ENCODE measurements at regions not wholly inside any gene's neighbourhood (a gene's known extent, or its start where the extent isn't known, plus 50 kb on each side); places are given as distances from the start of the nearest gene placed in this dataset.
"Not testable (repeated sequence)": the region's sequence is repeated elsewhere in the genome, so short reads cannot be mapped to it uniquely, and the experiment has no call there.

- Mint-ChIP-seq H3K36me3 (ENCODE audit: low read depth) (no peaks in the 10 kb centered on the region), H3K4me3 (no peak overlapping the region), H3K4me1 (no peaks in the 10 kb centered on the region), H3K27me3 (no peaks in the 10 kb centered on the region), H3K9me3 (ENCODE audit: low read depth) (peaks cover 6% of the 10 kb centered on the region), H3K27ac (no peak overlapping the region)
- POLR2A ChIA-PET: no interaction called here
- ATAC-seq (no peak), DNase-seq (no peak)
- CTCF ChIA-PET: no interaction called here
- intact Hi-C loops (cut with DNase I, micrococcal nuclease): no loop called here
These were observed 669.0 kb downstream of the RWDD3 start for GRCh38 chr1:95903060-95903459.

- Mint-ChIP-seq H3K27ac (no peak overlapping the region), H3K4me3 (no peak overlapping the region), H3K36me3 (ENCODE audit: low read depth) (no peaks in the 10 kb centered on the region), H3K4me1 (no peaks in the 10 kb centered on the region), H3K9me3 (ENCODE audit: low read depth) (peaks cover 16% of the 10 kb centered on the region), H3K27me3 (no peaks in the 10 kb centered on the region)
- POLR2A ChIA-PET: no interaction called here
- ATAC-seq (no peak), DNase-seq (no peak)
- intact Hi-C loops (cut with DNase I, micrococcal nuclease): no loop called here
- CTCF ChIA-PET: interaction anchor here (1.0 kb wide), 1 partner anchor 19 kb away, joined by 3 read pairs; no protein-coding TSS in a partner anchor
These were observed 671.9 kb downstream of the RWDD3 start for GRCh38 chr1:95905818-95906395.

- H3K27ac Mint-ChIP-seq; ATAC-seq; H3K4me1 Mint-ChIP-seq; intact Hi-C loops (cut with DNase I, micrococcal nuclease); H3K4me3 Mint-ChIP-seq; DNase-seq; H3K27me3 Mint-ChIP-seq; H3K36me3 Mint-ChIP-seq (ENCODE audit: low read depth); POLR2A ChIA-PET: not testable (repeated sequence)
- peaks cover 25% of the 10 kb centered on the region for H3K9me3 Mint-ChIP-seq (ENCODE audit: low read depth)
- CTCF ChIA-PET: interaction anchor here (0.7 kb wide), 1 partner anchor 45 kb away, joined by 3 read pairs; no protein-coding TSS in a partner anchor
These were observed 677.7 kb downstream of the RWDD3 start for GRCh38 chr1:95911739-95912138.

GRCh38 chr1:95916616-95917015, 682.6 kb downstream of the RWDD3 start:
- ChIA-PET CTCF (no interaction called here), POLR2A (no interaction called here)
- H3K4me3 Mint-ChIP-seq: no peak overlapping the region
- peaks cover 13% of the 10 kb centered on the region for H3K9me3 Mint-ChIP-seq (ENCODE audit: low read depth)
- H3K27me3 Mint-ChIP-seq: no peaks in the 10 kb centered on the region
- intact Hi-C loops (cut with DNase I, micrococcal nuclease): no loop called here
- no peaks in the 10 kb centered on the region for H3K36me3 Mint-ChIP-seq (ENCODE audit: low read depth)
- ATAC-seq (no peak), DNase-seq (no peak)
- no peaks in the 10 kb centered on the region for H3K4me1 Mint-ChIP-seq
- H3K27ac Mint-ChIP-seq: no peak overlapping the region

GRCh38 chr1:95924684-95925083, 690.7 kb downstream of the RWDD3 start:
- no peak overlapping the region for H3K4me3 Mint-ChIP-seq
- no peak overlapping the region for H3K27ac Mint-ChIP-seq
- CTCF ChIA-PET: interaction anchor here (1.0 kb wide), 1 partner anchor 19 kb away, joined by 3 read pairs; no protein-coding TSS in a partner anchor

GRCh38 chr1:95926331-95926730, 692.3 kb downstream of the RWDD3 start:
- Mint-ChIP-seq H3K4me3 (no peak overlapping the region), H3K27me3 (no peaks in the 10 kb centered on the region), H3K4me1 (no peaks in the 10 kb centered on the region), H3K27ac (no peak overlapping the region), H3K36me3 (ENCODE audit: low read depth) (no peaks in the 10 kb centered on the region), H3K9me3 (ENCODE audit: low read depth) (peaks cover 8% of the 10 kb centered on the region)
- CTCF ChIA-PET: no interaction called here
- DNase-seq (no peak), ATAC-seq (no peak)
- intact Hi-C loops (cut with DNase I, micrococcal nuclease): no loop called here
- POLR2A ChIA-PET: no interaction called here

More at GRCh38 chr1:95924684-95925083, 690.7 kb downstream of the RWDD3 start:
- peaks cover 6% of the 10 kb centered on the region for H3K9me3 Mint-ChIP-seq (ENCODE audit: low read depth)
- POLR2A ChIA-PET: no interaction called here
- ATAC-seq (no peak), DNase-seq (no peak)
- H3K36me3 Mint-ChIP-seq (ENCODE audit: low read depth): no peaks in the 10 kb centered on the region
- intact Hi-C loops (cut with DNase I, micrococcal nuclease): no loop called here
- H3K27me3 Mint-ChIP-seq: no peaks in the 10 kb centered on the region
- H3K4me1 Mint-ChIP-seq: no peaks in the 10 kb centered on the region

- no peak for DNase-seq
- Mint-ChIP-seq H3K9me3 (ENCODE audit: low read depth) (peaks cover 5% of the 10 kb centered on the region), H3K36me3 (ENCODE audit: low read depth) (no peaks in the 10 kb centered on the region), H3K27ac (no peak overlapping the region), H3K4me3 (no peak overlapping the region), H3K27me3 (no peaks in the 10 kb centered on the region), H3K4me1 (no peaks in the 10 kb centered on the region)
- ChIA-PET POLR2A (interaction anchor here (0.6 kb wide), 1 partner anchor 354 kb away, joined by 4 read pairs; no protein-coding TSS in a partner anchor), CTCF (no interaction called here)
- intact Hi-C loops (cut with DNase I, micrococcal nuclease): no loop called here
- ATAC-seq: no peak
These were observed 693.1 kb downstream of the RWDD3 start for GRCh38 chr1:95927061-95927460.

GRCh38 chr1:95935719-95936118, 701.7 kb downstream of the RWDD3 start:
- Mint-ChIP-seq H3K4me3 (no peak overlapping the region), H3K36me3 (ENCODE audit: low read depth) (no peaks in the 10 kb centered on the region), H3K9me3 (ENCODE audit: low read depth) (peaks cover 4% of the 10 kb centered on the region), H3K4me1 (no peaks in the 10 kb centered on the region), H3K27ac (no peak overlapping the region), H3K27me3 (no peaks in the 10 kb centered on the region)
- ChIA-PET POLR2A (no interaction called here), CTCF (no interaction called here)
- intact Hi-C loops (cut with DNase I, micrococcal nuclease): no loop called here
- ATAC-seq: no peak
- no peak for DNase-seq

GRCh38 chr1:95941121-95941798, 707.2 kb downstream of the RWDD3 start:
- H3K36me3 Mint-ChIP-seq (ENCODE audit: low read depth): no peaks in the 10 kb centered on the region
- ATAC-seq: no peak
- no peaks in the 10 kb centered on the region for H3K27me3 Mint-ChIP-seq
- CTCF ChIA-PET: no interaction called here
- H3K27ac Mint-ChIP-seq: no peak overlapping the region
- H3K4me1 Mint-ChIP-seq: no peaks in the 10 kb centered on the region
- DNase-seq: no peak
- H3K4me3 Mint-ChIP-seq: no peak overlapping the region
- POLR2A ChIA-PET: no interaction called here
- peaks cover 2% of the 10 kb centered on the region for H3K9me3 Mint-ChIP-seq (ENCODE audit: low read depth)
- intact Hi-C loops (cut with DNase I, micrococcal nuclease): no loop called here

- H3K4me3 Mint-ChIP-seq: no peak overlapping the region
- no peak for DNase-seq
- no peaks in the 10 kb centered on the region for H3K4me1 Mint-ChIP-seq
- no peaks in the 10 kb centered on the region for H3K9me3 Mint-ChIP-seq (ENCODE audit: low read depth)
- no peak overlapping the region for H3K27ac Mint-ChIP-seq
- no peak for ATAC-seq
- ChIA-PET POLR2A (no interaction called here), CTCF (no interaction called here)
- intact Hi-C loops (cut with DNase I, micrococcal nuclease): no loop called here
- no peaks in the 10 kb centered on the region for H3K27me3 Mint-ChIP-seq
- no peaks in the 10 kb centered on the region for H3K36me3 Mint-ChIP-seq (ENCODE audit: low read depth)
These were observed 714.0 kb downstream of the RWDD3 start for GRCh38 chr1:95948023-95948422.

- no peaks in the 10 kb centered on the region for H3K4me1 Mint-ChIP-seq
- DNase-seq (no peak), ATAC-seq (no peak)
- H3K4me3 Mint-ChIP-seq: no peak overlapping the region
- H3K27me3 Mint-ChIP-seq: peaks cover 2% of the 10 kb centered on the region
- ChIA-PET CTCF (no interaction called here), POLR2A (no interaction called here)
- no peak overlapping the region for H3K27ac Mint-ChIP-seq
- H3K36me3 Mint-ChIP-seq (ENCODE audit: low read depth): no peaks in the 10 kb centered on the region
- intact Hi-C loops (cut with DNase I, micrococcal nuclease): no loop called here
- no peaks in the 10 kb centered on the region for H3K9me3 Mint-ChIP-seq (ENCODE audit: low read depth)
These were observed 717.5 kb downstream of the RWDD3 start for GRCh38 chr1:95951371-95952102.

GRCh38 chr1:95953015-95953414, 719.0 kb downstream of the RWDD3 start:
- Mint-ChIP-seq H3K27ac (no peak overlapping the region), H3K36me3 (ENCODE audit: low read depth) (no peaks in the 10 kb centered on the region), H3K27me3 (peaks cover 2% of the 10 kb centered on the region), H3K4me3 (no peak overlapping the region), H3K9me3 (ENCODE audit: low read depth) (no peaks in the 10 kb centered on the region), H3K4me1 (no peaks in the 10 kb centered on the region)
- intact Hi-C loops (cut with DNase I, micrococcal nuclease): no loop called here
- no peak for DNase-seq
- CTCF ChIA-PET: no interaction called here
- no peak for ATAC-seq
- POLR2A ChIA-PET: no interaction called here

Measured in activated CD4-positive, alpha-beta T cell treated with anti-CD3 and anti-CD28 coated beads for 36 hours (primary cell).